CD4-positive, CD25-positive, alpha-beta regulatory T cell (primary cell): ENCODE measurements at regions not wholly inside any gene's neighbourhood (a gene's known extent, or its start where the extent isn't known, plus 50 kb on each side); places are given as distances from the start of the nearest gene placed in this dataset.

ENCODE experiments used
- ATAC-seq, 2 donors: fragments of 150-1000 bp; cut with Tn5 transposase; one replicate each; pipeline ENCODE4 v1.10.0; 2021; ENCODE audit warnings: low read depth in 2 of 2, moderate number of reproducible peaks in 2 of 2, moderate library complexity in 1 of 2
- DNase-seq, 3 donors: peaks; one replicate each; pipeline versions ENCODE4 v3.0.0 to v3.0.0-alpha.2; 2012 to 2022; ENCODE audit warnings: mixed read lengths in 1 of 3
- H3K27ac ChIP-seq: one replicate; pipeline ENCODE4 v1.7.0; 2013; ENCODE audit warnings: mild to moderate bottlenecking, low read length; ENCODE audit not compliant: insufficient read depth, poor library complexity, severe bottlenecking
- H3K27me3 ChIP-seq: one replicate; pipeline ENCODE4 v1.7.0; 2013; ENCODE audit warnings: low read length; ENCODE audit not compliant: control insufficient read depth, insufficient read depth
- H3K36me3 ChIP-seq: one replicate; pipeline ENCODE4 v1.7.0; 2013; ENCODE audit warnings: mild to moderate bottlenecking, low read length, moderate library complexity; ENCODE audit not compliant: control insufficient read depth, insufficient read depth
- H3K4me1 ChIP-seq: 2 replicates; pipeline ENCODE4 v1.7.0; 2013; ENCODE audit warnings: mild to moderate bottlenecking, low read length; ENCODE audit not compliant: insufficient read depth, control insufficient read depth, poor library complexity, severe bottlenecking
- H3K4me3 ChIP-seq: one replicate; pipeline ENCODE4 v1.7.0; 2013; ENCODE audit warnings: low read depth, mild to moderate bottlenecking, low read length, moderate library complexity
- H3K9me3 ChIP-seq, 2 experiments: 1 replicate in 1 of 2; 2 replicates in 1 of 2; pipeline ENCODE4 v1.7.0; 2013; ENCODE audit warnings: low read length in 2 of 2, mild to moderate bottlenecking in 1 of 2, moderate library complexity in 1 of 2; ENCODE audit not compliant: control insufficient read depth in 2 of 2
- H3K27ac Mint-ChIP-seq, 3 donors: one replicate each; pipeline ENCODE4 v1.8.0; 2020 to 2022; ENCODE audit warnings: mild to moderate bottlenecking in 3 of 3, mixed read lengths in 3 of 3, moderate library complexity in 2 of 3
- H3K27me3 Mint-ChIP-seq: one replicate; pipeline ENCODE4 v1.8.0; 2022; ENCODE audit warnings: mild to moderate bottlenecking, mixed read lengths
- H3K36me3 Mint-ChIP-seq: one replicate; pipeline ENCODE4 v1.8.0; 2020; ENCODE audit warnings: mixed read lengths
- H3K4me1 Mint-ChIP-seq, 4 donors: one replicate each; pipeline ENCODE4 v1.8.0; 2020 to 2022; ENCODE audit warnings: mixed read lengths in 4 of 4, mild to moderate bottlenecking in 1 of 4
- H3K4me3 Mint-ChIP-seq, 4 donors: one replicate each; pipeline ENCODE4 v1.8.0; 2020 to 2022; ENCODE audit warnings: mild to moderate bottlenecking in 4 of 4, mixed read lengths in 4 of 4, moderate library complexity in 3 of 4
- H3K9me3 Mint-ChIP-seq, 7 donors: one replicate each; pipeline ENCODE4 v1.8.0; 2020 to 2022; ENCODE audit warnings: mixed read lengths in 7 of 7, mild to moderate bottlenecking in 3 of 7, moderate library complexity in 2 of 7

DNA sequence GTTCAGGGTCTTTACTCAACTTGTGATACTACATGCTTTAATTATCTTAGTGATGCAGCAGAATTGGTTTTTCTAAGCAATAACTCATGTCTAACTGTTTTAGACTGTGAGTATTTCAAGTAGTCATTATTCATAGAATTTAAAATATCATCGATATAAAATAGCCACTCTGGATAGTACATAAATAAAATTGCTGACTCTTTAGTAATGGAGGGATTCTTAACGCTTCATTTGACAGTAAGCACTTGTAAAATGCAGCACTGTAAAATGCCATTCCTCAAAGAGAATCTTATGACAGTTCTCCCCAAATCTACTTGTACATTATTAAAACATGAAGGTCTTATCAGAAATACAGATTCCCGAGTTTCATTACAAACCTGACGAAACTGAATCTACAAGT lies 262.8 kb upstream of the LRFN5 start:
- no peaks in the 10 kb centered on the region for H3K9me3 ChIP-seq
- Mint-ChIP-seq H3K4me3 (no peak overlapping the region), H3K9me3 (peaks cover 1 to 13% (median 7%) of the 10 kb centered on the region in 7 donors), H3K4me1 (no peaks in the 10 kb centered on the region), H3K27me3 (no peaks in the 10 kb centered on the region), H3K27ac (no peak overlapping the region), H3K36me3 (no peaks in the 10 kb centered on the region)
- no peaks in the 10 kb centered on the region for H3K4me1 ChIP-seq
- no peaks in the 10 kb centered on the region for H3K27me3 ChIP-seq
- no peak for ATAC-seq
- no peaks in the 10 kb centered on the region for H3K36me3 ChIP-seq
- no peak overlapping the region for H3K4me3 ChIP-seq
- H3K27ac ChIP-seq, result no peak overlapping the region
- no peak for DNase-seq

DNA sequence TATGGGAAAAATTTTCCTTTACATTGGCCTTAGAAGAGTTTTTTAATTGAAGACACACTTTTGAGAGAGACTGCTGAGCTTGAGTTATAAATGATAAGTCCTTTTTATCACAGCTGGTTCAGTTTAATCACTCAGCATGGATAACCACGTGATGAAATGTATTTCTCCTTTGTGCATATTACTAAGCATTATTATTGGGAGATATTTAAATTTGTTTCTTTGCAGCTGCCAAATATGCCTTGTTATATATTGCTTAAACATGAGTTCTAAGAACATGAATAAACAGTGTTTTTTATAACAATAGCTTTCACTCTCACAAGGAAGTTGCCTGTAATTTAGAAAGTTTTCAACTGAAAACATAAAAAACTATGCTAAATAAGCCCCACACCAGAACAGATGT lies 293.5 kb upstream of the LRFN5 start:
- DNase-seq, result no peak
- no peaks in the 10 kb centered on the region for H3K9me3 ChIP-seq
- no peaks in the 10 kb centered on the region for H3K36me3 ChIP-seq
- peaks cover 0 to 20% (median 3%) of the 10 kb centered on the region in 7 donors for H3K9me3 Mint-ChIP-seq
- H3K27me3 ChIP-seq, result no peaks in the 10 kb centered on the region
- H3K27me3 Mint-ChIP-seq, result no peaks in the 10 kb centered on the region
- H3K4me3 ChIP-seq, result no peak overlapping the region
- H3K4me1 ChIP-seq, result no peaks in the 10 kb centered on the region
- H3K27ac ChIP-seq, result no peak overlapping the region
- H3K4me3 Mint-ChIP-seq, result no peak overlapping the region
- no peaks in the 10 kb centered on the region for H3K36me3 Mint-ChIP-seq
- no peak for ATAC-seq
- H3K4me1 Mint-ChIP-seq, result no peaks in the 10 kb centered on the region
- no peak overlapping the region for H3K27ac Mint-ChIP-seq

DNA sequence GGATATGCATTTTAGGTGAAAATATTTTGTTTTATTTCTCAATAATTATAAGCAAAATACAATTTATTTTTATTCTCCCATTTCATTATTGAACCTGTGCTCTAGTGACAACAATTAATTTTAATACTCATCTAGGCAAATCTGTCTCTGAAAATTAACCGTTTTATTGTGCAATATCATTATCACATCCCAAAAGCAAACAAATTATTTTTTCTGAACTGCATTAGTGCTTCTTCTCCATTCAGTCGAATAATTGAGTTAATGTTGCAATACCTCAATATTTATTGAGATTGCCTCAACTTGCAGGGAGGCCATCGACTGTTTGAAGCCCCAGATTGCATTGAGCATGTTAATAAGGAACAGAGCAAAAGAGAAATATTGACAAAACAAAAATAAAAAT lies 303.2 kb upstream of the LRFN5 start:
- Mint-ChIP-seq H3K4me3 (no peak overlapping the region), H3K27ac (no peak overlapping the region), H3K27me3 (no peaks in the 10 kb centered on the region), H3K9me3 (peaks cover 0 to 11% (median 4%) of the 10 kb centered on the region in 7 donors), H3K4me1 (no peaks in the 10 kb centered on the region), H3K36me3 (no peaks in the 10 kb centered on the region)
- Histone ChIP-seq H3K36me3 (no peaks in the 10 kb centered on the region), H3K27me3 (no peaks in the 10 kb centered on the region), H3K4me1 (no peaks in the 10 kb centered on the region), H3K9me3 (peaks cover 0 to 2% of the 10 kb centered on the region in 2 experiments), H3K4me3 (no peak overlapping the region), H3K27ac (no peak overlapping the region)
- no peak for DNase-seq
- no peak for ATAC-seq

DNA sequence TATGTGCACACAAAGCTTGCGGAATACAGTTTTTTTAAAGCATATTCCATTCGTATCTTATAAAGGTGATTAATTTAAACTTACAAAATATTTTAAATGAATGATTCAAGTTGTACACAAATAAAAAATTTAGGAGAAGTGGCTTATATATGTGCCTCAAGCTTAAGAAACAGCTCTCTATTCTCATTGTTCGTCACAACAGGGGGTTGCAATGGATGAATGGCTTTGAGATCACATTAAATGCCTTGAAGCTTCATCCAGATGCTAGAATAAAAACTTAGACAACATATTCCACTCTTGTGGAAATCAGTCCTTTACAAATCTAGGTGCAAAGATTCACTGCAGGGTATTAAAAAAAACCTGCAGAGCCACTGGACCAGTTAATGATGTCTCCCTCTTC lies 303.9 kb upstream of the LRFN5 start:
- H3K4me1 ChIP-seq, result no peaks in the 10 kb centered on the region
- no peaks in the 10 kb centered on the region for H3K4me1 Mint-ChIP-seq
- H3K27me3 Mint-ChIP-seq, result no peaks in the 10 kb centered on the region
- H3K36me3 Mint-ChIP-seq, result no peaks in the 10 kb centered on the region
- ATAC-seq (no peak), DNase-seq (no peak)
- H3K9me3 ChIP-seq, result peaks cover 0 to 2% of the 10 kb centered on the region in 2 experiments
- no peak overlapping the region for H3K4me3 ChIP-seq
- no peak overlapping the region for H3K4me3 Mint-ChIP-seq
- peaks cover 0 to 11% (median 4%) of the 10 kb centered on the region in 7 donors for H3K9me3 Mint-ChIP-seq
- no peak overlapping the region for H3K27ac ChIP-seq
- no peaks in the 10 kb centered on the region for H3K27me3 ChIP-seq
- H3K27ac Mint-ChIP-seq, result no peak overlapping the region
- H3K36me3 ChIP-seq, result no peaks in the 10 kb centered on the region

DNA sequence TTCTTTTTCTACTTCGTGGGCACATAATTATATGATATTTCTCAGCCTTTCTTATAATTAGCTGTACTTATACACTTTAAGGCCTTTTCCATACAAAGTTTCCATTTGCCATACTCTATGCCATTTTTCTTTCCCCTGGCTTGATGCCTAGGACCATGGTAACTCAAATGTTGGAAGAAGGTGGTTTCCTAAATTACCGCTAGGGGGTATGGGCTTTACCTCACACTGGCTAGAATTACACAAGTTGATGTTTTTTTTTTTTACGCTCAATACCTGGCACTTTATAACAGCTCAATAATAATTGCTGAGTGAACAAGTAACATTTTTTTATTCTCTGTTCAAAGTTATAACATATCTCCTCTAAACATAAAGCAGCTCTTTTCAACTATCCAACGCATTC lies 306.8 kb upstream of the LRFN5 start:
- peaks cover 0 to 4% of the 10 kb centered on the region in 2 experiments for H3K9me3 ChIP-seq
- no peak overlapping the region for H3K27ac ChIP-seq
- no peak overlapping the region for H3K4me3 Mint-ChIP-seq
- H3K27ac Mint-ChIP-seq, result no peak overlapping the region
- no peaks in the 10 kb centered on the region for H3K27me3 Mint-ChIP-seq
- no peaks in the 10 kb centered on the region for H3K36me3 Mint-ChIP-seq
- H3K9me3 Mint-ChIP-seq, result peaks cover 0 to 8% (median 4%) of the 10 kb centered on the region in 7 donors
- no peaks in the 10 kb centered on the region for H3K27me3 ChIP-seq
- ATAC-seq, result no peak
- H3K4me1 Mint-ChIP-seq, result no peaks in the 10 kb centered on the region
- H3K4me3 ChIP-seq, result no peak overlapping the region
- no peak for DNase-seq
- no peaks in the 10 kb centered on the region for H3K4me1 ChIP-seq
- no peaks in the 10 kb centered on the region for H3K36me3 ChIP-seq

DNA sequence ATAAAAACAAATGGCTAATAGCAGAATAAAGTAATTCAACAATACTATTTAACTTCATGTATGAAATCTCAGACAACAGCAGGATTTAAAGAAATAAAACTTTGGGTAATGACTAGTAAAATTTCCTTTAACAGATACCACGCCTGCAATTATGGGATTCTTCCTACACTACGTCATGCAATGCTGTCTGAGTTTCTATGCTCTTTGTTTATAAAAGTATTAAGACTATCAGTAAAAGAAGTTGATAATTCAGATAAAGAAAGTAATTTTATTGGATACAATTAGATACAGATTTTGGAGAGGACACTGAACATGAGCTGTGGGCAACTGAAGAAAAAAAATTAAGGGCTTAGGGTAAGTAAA lies 308.4 kb upstream of the LRFN5 start:
- H3K27ac ChIP-seq, result no peak overlapping the region
- H3K4me3 ChIP-seq, result no peak overlapping the region
- no peak for ATAC-seq
- H3K9me3 Mint-ChIP-seq, result peaks cover 0 to 7% (median 3%) of the 10 kb centered on the region in 7 donors
- H3K4me3 Mint-ChIP-seq, result no peak overlapping the region
- H3K27me3 ChIP-seq, result no peaks in the 10 kb centered on the region
- no peak for DNase-seq
- H3K27me3 Mint-ChIP-seq, result no peaks in the 10 kb centered on the region
- no peak overlapping the region for H3K27ac Mint-ChIP-seq
- H3K36me3 Mint-ChIP-seq, result no peaks in the 10 kb centered on the region
- H3K4me1 ChIP-seq, result no peaks in the 10 kb centered on the region
- no peaks in the 10 kb centered on the region for H3K4me1 Mint-ChIP-seq
- H3K9me3 ChIP-seq, result peaks cover 0 to 4% of the 10 kb centered on the region in 2 experiments
- H3K36me3 ChIP-seq, result no peaks in the 10 kb centered on the region

DNA sequence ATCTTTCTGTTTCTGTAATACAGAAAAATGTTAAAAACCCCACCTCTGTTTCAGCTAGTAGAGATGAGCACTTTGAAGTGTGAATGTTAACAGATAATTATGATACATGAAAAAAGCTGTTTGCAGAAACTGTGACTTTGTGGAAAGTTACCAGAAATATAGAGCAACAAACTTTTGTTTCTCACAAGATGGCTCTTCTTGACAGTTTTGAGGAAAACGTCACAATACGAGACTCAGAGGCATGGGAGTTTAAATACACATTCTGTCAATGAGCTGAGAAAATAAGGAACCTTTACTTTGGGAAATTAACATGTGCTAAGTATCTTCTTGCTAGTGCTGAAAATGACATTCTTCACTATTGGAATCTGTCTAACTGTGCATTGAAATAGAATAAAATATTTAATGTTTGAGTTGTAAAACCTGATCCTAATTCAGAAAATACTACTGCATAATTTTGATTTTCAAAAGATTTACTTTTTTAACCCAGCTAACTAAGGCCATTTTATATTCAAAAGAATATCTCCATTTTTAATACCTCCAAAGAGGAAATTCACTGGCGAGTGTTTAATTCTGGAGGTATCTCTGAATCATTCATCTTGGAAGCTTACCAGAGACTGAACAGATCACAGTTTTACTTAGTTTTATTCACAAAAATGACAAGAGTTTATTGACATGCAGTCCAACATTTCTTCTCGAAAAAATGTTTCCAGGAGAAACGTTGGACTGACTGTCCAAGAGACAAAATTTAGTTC lies 308.9 kb upstream of the LRFN5 start:
- Histone ChIP-seq H3K4me1 (no peaks in the 10 kb centered on the region), H3K27me3 (no peaks in the 10 kb centered on the region), H3K36me3 (no peaks in the 10 kb centered on the region), H3K9me3 (peaks cover 0 to 4% of the 10 kb centered on the region in 2 experiments), H3K4me3 (no peak overlapping the region), H3K27ac (no peak overlapping the region)
- H3K27me3 Mint-ChIP-seq, result no peaks in the 10 kb centered on the region
- ATAC-seq (no peak), DNase-seq (no peak)
- no peak overlapping the region for H3K4me3 Mint-ChIP-seq
- H3K9me3 Mint-ChIP-seq, result peaks cover 0 to 8% (median 3%) of the 10 kb centered on the region in 7 donors
- no peaks in the 10 kb centered on the region for H3K4me1 Mint-ChIP-seq
- H3K36me3 Mint-ChIP-seq, result no peaks in the 10 kb centered on the region
- H3K27ac Mint-ChIP-seq, result no peak overlapping the region

DNA sequence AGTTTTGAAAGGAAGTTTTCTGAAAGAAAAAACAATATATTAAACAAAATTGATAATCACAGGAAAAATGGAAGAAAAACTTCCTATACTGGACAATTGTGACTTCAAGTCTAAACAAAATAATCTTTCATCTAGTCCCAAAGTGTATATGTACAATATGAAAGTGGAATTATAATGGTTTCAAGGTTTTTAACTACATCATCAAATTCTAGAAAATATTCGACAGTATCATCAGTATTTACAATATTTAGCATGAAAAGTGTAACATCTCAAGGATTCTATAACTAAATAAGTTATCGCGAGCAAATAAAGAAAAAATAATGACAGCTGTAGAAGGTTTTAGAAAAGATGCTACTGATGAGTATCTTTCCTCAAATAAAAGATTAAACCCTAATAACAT lies 310.9 kb upstream of the LRFN5 start:
- Histone ChIP-seq H3K9me3 (peaks cover 0 to 3% of the 10 kb centered on the region in 2 experiments), H3K4me1 (no peaks in the 10 kb centered on the region), H3K27me3 (no peaks in the 10 kb centered on the region), H3K36me3 (no peaks in the 10 kb centered on the region), H3K4me3 (no peak overlapping the region), H3K27ac (no peak overlapping the region)
- H3K9me3 Mint-ChIP-seq, result peaks cover 1 to 21% (median 5%) of the 10 kb centered on the region in 7 donors
- no peaks in the 10 kb centered on the region for H3K36me3 Mint-ChIP-seq
- H3K27ac Mint-ChIP-seq, result no peak overlapping the region
- DNase-seq (no peak), ATAC-seq (no peak)
- no peak overlapping the region for H3K4me3 Mint-ChIP-seq
- H3K4me1 Mint-ChIP-seq, result no peaks in the 10 kb centered on the region
- no peaks in the 10 kb centered on the region for H3K27me3 Mint-ChIP-seq
